Stimulated activated CD8-positive, alpha-beta memory T cell treated with anti-CD3 and anti-CD28 coated beads, Interleukin-7, amount 100 ng/mL, for 24 hours (primary cell): ENCODE measurements at regions not wholly inside any gene's neighbourhood (a gene's known extent, or its start where the extent isn't known, plus 50 kb on each side); places are given as distances from the start of the nearest gene placed in this dataset.
"Not testable (repeated sequence)": the region's sequence is repeated elsewhere in the genome, so short reads cannot be mapped to it uniquely, and the experiment has no call there.

Experiments used
- DNase-seq: peaks from one replicate; pipeline ENCODE4 v3.0.0-alpha.2; 2020; ENCODE audit warnings: low read depth

- DNase-seq = no peak
Measured at GRCh38 chr9:34907044-34907443, 51.0 kb upstream of the PHF24 start.

- peak; percentile 65 for DNase-seq
Measured at GRCh38 chr9:34899535-34900158, 58.4 kb upstream of the PHF24 start.

GRCh38 chr9:34898846-34899245 lies 59.2 kb upstream of the PHF24 start:
- DNase-seq = no peak

GRCh38 chr9:34896112-34896511 lies 62.0 kb upstream of the PHF24 start:
- DNase-seq = no peak

- DNase-seq = no peak
Measured at GRCh38 chr9:34892886-34893285, 65.2 kb upstream of the PHF24 start.

GRCh38 chr9:34891386-34891785 lies 66.7 kb upstream of the PHF24 start:
- DNase-seq = no peak

- DNase-seq = no peak
Measured at GRCh38 chr9:34887841-34888240, 70.2 kb upstream of the PHF24 start.

GRCh38 chr9:34884747-34885189 lies 73.3 kb upstream of the PHF24 start:
- no peak for DNase-seq

- DNase-seq = no peak
Measured at GRCh38 chr9:34876096-34876495, 82.0 kb upstream of the PHF24 start.

GRCh38 chr9:34869390-34869789 lies 88.7 kb upstream of the PHF24 start:
- DNase-seq = no peak

- DNase-seq = no peak
Measured at GRCh38 chr9:34866614-34867013, 91.5 kb upstream of the PHF24 start.

- DNase-seq = no peak
Measured at GRCh38 chr9:34863426-34863825, 94.7 kb upstream of the PHF24 start.

- DNase-seq = no peak
Measured at GRCh38 chr9:34862836-34863235, 95.2 kb upstream of the PHF24 start.

GRCh38 chr9:34862043-34862442 lies 96.0 kb upstream of the PHF24 start:
- DNase-seq = no peak

GRCh38 chr9:34855016-34855415 lies 103.1 kb upstream of the PHF24 start:
- not testable (repeated sequence) for DNase-seq

- no peak for DNase-seq
Measured at GRCh38 chr9:34830068-34830467, 120.1 kb upstream of the CCL21 start.

- DNase-seq = no peak
Measured at GRCh38 chr9:34826999-34827538, 117.1 kb upstream of the CCL21 start.

- no peak for DNase-seq
Measured at GRCh38 chr9:34825775-34826174, 115.8 kb upstream of the CCL21 start.

- no peak for DNase-seq
Measured at GRCh38 chr9:34823778-34824177, 113.8 kb upstream of the CCL21 start.

- no peak for DNase-seq
Measured at GRCh38 chr9:34810187-34810524, 100.2 kb upstream of the CCL21 start.

- DNase-seq = no peak
Measured at GRCh38 chr9:34809504-34810186, 99.7 kb upstream of the CCL21 start.

GRCh38 chr9:34802916-34803315 lies 93.0 kb upstream of the CCL21 start:
- no peak for DNase-seq

GRCh38 chr9:34797367-34797766 lies 87.4 kb upstream of the CCL21 start:
- no peak for DNase-seq

GRCh38 chr9:34796924-34797323 lies 87.0 kb upstream of the CCL21 start:
- no peak for DNase-seq
